ENCODE measurements at regions not wholly inside any gene's neighbourhood (a gene's known extent, or its start where the extent isn't known, plus 50 kb on each side); places are given as distances from the start of the nearest gene placed in this dataset.

DNA sequence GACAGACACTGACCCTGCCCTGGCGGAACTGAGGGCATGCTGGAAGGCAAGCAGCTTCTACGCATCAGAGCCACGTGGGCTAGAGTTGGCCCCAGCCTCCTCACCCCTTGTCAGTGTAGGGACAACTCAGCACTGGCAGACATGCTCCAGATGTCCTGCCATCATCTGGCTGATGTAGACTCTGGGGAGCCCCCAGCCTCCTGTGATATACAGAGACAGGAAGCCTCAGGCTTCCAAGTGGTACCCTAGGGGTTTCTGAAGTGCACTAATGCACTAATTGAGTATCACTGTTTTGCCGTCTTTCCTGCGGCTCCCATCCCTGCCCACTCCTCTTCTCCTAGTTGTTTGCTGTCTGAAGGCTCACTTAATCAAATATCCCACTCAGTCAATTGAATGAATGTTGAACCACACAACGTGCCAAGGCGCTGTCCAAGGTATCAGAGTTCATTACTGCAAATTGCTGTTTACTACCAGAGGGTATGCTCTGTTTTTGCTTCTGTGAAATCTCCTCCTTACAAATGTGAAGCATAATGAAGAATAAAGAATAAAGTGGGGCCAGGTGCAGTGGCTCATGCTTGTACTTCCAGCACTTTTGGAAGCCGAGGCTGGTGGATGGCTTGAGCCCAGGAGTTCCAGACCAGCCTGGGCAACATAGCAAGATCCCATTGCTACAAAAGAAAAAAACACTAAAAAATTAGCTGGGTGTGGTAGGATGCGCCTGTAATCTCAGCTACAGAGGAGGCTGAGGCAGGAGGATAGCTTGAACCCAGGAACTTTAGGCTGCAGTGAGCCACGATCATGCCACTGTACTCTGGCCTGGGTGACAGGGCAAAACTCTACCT lies 76.4 kb upstream of the ZBTB18 start:
- Mint-ChIP-seq H3K4me1 (no peaks in the 10 kb centered on the region), H3K27ac (no peak overlapping the region), H3K9me3 (0 out of 5 replicates have a peak, but pooled peaks cover 0 to 3% of the 10 kb centered on the region in 2 experiments), H3K27me3 (ENCODE audit: low read depth) (no peaks in the 10 kb centered on the region; the same call in 1 of the 2 replicates), H3K4me3 (no peak overlapping the region), H3K36me3 (ENCODE audit: insufficient read depth in 1 of 3, low read depth in 3 of 3) (no peaks in the 10 kb centered on the region)
- Histone ChIP-seq H3K9me3 (ENCODE audit: control insufficient read depth, low read depth, low read length) (no peaks in the 10 kb centered on the region), H2BK12ac (ENCODE audit: insufficient read length, low read depth, low read length) (no peak overlapping the region), H3K79me1 (ENCODE audit: insufficient read depth, low read depth, low read length, poor library complexity, severe bottlenecking) (no peaks in the 10 kb centered on the region), H4K8ac (replicated peaks; ENCODE audit: insufficient read length, low read depth, low read length) (no peak overlapping the region), H2BK5ac (ENCODE audit: insufficient read length, low read length) (no peak overlapping the region), H3K4ac (ENCODE audit: low read depth, low read length) (no peak overlapping the region), H4K91ac (ENCODE audit: insufficient read length, low read depth, low read length) (no peak overlapping the region), H2BK120ac (ENCODE audit: low read depth, low read length, poor library complexity, severe bottlenecking) (no peak overlapping the region), H3K4me1 (ENCODE audit: insufficient read depth, low read length) (no peaks in the 10 kb centered on the region), H3K9ac (ENCODE audit: extremely low read depth, insufficient read length, low read length) (no peak overlapping the region), H2BK15ac (ENCODE audit: low read depth, low read length) (no peak overlapping the region), H3K18ac (ENCODE audit: insufficient read length, low read depth, low read length) (no peak overlapping the region), H4K5ac (ENCODE audit: insufficient read length, low read depth, low read length) (no peak overlapping the region), H3K23me2 (ENCODE audit: insufficient read length, low read depth, low read length, poor library complexity, severe bottlenecking) (no peaks in the 10 kb centered on the region), H3K23ac (ENCODE audit: insufficient read length, low read depth, low read length) (no peak overlapping the region), H2AK5ac (ENCODE audit: insufficient read length, low read length) (no peak overlapping the region), H3K56ac (ENCODE audit: insufficient read length, low read depth, low read length) (no peak overlapping the region), H2BK20ac (ENCODE audit: low read depth, low read length, poor library complexity, severe bottlenecking) (no peak overlapping the region), H3K27me3 (ENCODE audit: insufficient read depth, low read length) (no peaks in the 10 kb centered on the region), H2AFZ (ENCODE audit: low read length) (no peak overlapping the region), H3K4me2 (ENCODE audit: insufficient read depth, insufficient read length, low read length) (no peak overlapping the region), H3K14ac (ENCODE audit: insufficient read depth, low read length) (no peak overlapping the region; the same call in 1 of the 2 replicates), H3K79me2 (ENCODE audit: insufficient read depth, low read length) (no peaks in the 10 kb centered on the region), H3T11ph (ENCODE audit: low read length) (no peak overlapping the region), H3K27ac (ENCODE audit: insufficient read length, low read depth, low read length) (no peak overlapping the region), H4K20me1 (ENCODE audit: control insufficient read depth, insufficient read depth, insufficient read length) (no peaks in the 10 kb centered on the region)
- WGBS (ENCODE audit: extremely low coverage, insufficient read length, low lambda C conversion rate), result no CpG with 5 or more reads among the region's 10 CpGs
- no peak for DNase-seq
- TF ChIP-seq, protein P1, sequence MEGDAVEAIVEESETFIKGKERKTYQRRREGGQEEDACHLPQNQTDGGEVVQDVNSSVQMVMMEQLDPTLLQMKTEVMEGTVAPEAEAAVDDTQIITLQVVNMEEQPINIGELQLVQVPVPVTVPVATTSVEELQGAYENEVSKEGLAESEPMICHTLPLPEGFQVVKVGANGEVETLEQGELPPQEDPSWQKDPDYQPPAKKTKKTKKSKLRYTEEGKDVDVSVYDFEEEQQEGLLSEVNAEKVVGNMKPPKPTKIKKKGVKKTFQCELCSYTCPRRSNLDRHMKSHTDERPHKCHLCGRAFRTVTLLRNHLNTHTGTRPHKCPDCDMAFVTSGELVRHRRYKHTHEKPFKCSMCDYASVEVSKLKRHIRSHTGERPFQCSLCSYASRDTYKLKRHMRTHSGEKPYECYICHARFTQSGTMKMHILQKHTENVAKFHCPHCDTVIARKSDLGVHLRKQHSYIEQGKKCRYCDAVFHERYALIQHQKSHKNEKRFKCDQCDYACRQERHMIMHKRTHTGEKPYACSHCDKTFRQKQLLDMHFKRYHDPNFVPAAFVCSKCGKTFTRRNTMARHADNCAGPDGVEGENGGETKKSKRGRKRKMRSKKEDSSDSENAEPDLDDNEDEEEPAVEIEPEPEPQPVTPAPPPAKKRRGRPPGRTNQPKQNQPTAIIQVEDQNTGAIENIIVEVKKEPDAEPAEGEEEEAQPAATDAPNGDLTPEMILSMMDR (conservative IDR thresholded peaks at IDR 0.05), result no peak

Measured in H9 (cell line).